GM12874 (cell line): ENCODE measurements at regions not wholly inside any gene's neighbourhood (a gene's known extent, or its start where the extent isn't known, plus 50 kb on each side); places are given as distances from the start of the nearest gene placed in this dataset.

Source experiments
- TF ChIP-seq, protein P1 (sequence below): IDR thresholded peaks from 2 replicates; pipeline ENCODE4 v1.5.1; 2011; ENCODE audit warnings: low read depth, mild to moderate bottlenecking, control low read depth, low read length, moderate library complexity; ENCODE audit not compliant: insufficient read depth

DNA sequence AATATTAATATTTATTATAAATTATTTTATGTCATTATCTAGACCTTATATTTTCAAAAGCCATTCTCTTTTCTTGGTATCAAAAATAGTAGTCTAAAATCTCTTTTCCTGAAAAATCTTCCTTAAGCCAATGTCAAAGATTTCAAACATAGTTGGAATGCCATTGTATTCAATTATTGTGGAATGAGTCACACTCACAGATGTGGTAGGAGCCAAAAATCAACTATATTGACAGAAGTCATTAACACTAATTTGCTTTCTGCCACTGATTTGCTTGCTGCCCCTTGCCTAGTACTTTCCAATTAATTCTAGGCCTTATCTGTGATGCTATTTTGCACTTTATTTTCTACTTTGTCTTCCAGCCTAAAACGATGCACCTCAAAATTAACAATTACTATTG, 1326.3 kb upstream of the GJE1 start:
- TF ChIP-seq, protein P1, sequence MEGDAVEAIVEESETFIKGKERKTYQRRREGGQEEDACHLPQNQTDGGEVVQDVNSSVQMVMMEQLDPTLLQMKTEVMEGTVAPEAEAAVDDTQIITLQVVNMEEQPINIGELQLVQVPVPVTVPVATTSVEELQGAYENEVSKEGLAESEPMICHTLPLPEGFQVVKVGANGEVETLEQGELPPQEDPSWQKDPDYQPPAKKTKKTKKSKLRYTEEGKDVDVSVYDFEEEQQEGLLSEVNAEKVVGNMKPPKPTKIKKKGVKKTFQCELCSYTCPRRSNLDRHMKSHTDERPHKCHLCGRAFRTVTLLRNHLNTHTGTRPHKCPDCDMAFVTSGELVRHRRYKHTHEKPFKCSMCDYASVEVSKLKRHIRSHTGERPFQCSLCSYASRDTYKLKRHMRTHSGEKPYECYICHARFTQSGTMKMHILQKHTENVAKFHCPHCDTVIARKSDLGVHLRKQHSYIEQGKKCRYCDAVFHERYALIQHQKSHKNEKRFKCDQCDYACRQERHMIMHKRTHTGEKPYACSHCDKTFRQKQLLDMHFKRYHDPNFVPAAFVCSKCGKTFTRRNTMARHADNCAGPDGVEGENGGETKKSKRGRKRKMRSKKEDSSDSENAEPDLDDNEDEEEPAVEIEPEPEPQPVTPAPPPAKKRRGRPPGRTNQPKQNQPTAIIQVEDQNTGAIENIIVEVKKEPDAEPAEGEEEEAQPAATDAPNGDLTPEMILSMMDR: no peak

DNA sequence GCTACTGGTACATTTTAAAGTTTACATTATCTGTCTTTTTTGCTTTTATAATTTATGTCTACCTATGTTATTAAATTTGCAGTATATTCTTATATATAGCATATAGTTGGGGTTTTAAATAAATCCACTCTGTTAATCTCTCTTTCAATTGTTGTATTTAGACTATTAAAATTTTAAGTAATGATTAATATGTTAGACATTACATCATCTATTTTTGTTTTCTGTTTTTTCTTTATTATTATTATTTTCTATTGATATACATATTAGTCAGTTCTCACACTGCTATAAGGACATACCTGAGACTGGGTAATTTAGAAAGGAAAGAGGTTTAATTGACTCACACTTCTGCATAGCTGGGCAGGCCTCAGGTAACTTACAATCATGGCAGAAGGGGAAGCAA, 1338.2 kb upstream of the GJE1 start:
- TF ChIP-seq, protein P1: no peak

DNA sequence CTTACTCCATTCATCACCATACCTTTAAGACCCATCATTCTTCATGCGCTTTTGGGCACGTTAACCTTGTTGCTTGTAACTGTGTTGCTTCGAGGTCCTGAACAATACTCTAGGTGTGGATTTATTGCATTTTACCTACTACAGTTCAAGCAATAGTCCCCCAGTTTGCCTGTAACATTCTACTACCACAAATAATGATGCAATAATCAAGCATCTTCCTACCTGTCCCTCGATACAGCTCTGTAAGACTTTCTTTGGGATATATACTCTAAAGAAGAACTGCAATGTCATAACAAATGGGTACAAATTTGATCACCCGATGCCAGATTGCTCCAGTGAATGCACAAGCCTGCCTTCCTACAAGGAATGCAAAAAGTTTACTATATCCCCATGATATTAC, 1342.6 kb upstream of the GJE1 start:
- TF ChIP-seq, protein P1: no peak

DNA sequence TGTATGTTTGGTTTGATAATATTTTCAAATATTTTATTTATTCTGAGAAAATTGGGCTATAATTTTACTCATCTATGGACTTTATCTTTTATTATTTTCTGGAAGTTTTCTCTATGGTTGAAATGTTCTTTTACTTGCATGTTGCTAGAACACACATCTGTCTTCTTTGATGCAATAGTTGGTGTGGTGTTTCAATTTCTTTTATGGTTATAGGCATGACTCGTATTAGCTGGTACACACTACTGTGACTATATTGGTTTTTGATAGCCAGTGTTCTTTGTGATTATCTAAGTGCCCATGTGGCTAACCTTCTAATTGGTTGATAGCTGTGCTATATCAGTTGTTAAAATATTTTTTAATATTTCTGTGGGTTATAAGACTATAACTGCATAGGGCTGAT, 1343.3 kb upstream of the GJE1 start:
- TF ChIP-seq, protein P1: no peak

DNA sequence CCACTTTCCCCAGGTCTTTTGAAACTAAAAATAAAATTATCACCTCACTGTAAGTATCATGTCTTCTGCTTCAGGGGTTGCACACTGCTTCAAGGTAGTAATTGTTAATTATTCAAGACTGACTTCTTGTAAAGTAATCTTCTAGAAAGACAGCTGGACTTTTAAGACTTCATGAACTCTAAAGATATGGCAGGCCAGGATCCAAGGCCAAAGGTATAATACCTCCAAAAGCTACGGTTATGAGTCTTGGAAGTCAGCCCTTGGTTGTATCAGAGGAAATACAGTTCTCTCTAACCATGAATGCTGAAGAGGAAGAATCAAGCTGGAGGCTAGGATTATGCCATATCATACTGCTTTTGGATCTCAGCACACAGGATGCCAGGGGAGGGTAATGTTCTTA, 1346.8 kb upstream of the GJE1 start:
- TF ChIP-seq, protein P1: no peak

DNA sequence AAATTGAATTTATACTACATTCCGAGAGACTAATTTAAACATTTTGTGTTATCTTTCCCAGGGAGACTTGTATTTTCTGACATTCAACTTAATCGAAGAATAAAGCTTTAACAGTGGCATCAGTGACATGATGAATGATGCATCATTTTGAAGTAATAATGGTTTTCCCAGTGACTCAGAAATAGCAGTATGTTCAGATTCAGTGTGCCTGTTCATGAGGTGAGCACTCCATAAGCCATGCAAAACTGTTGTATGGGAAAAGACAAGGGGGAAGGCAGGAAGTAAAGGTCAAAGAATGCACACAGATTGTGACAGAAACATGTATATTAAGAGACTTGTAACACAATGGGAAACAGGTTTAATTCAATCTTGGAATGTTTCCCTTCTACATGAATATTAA, 1348.2 kb upstream of the GJE1 start:
- TF ChIP-seq, protein P1: no peak

DNA sequence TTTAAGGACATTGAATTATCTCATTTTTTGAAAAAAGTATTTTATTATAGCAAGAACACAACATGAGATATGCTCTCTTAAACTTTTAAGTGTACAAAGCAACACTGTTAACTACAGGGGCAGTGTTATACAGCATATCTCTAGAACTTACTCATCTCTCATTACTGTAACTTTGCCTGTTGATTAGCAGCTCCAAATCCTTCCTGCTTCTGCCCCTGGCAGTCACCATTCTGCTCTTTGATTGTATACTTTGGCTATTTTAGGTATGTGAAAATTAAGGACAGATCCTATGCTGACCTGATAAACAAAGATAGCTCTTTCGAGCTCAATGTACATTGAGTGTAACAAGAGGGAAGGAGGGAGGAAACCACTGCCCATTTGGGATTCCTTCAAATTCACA, 1349.8 kb upstream of the GJE1 start:
- TF ChIP-seq, protein P1: no peak
